H1 (cell line): ENCODE measurements at regions not wholly inside any gene's neighbourhood (a gene's known extent, or its start where the extent isn't known, plus 50 kb on each side); places are given as distances from the start of the nearest gene placed in this dataset.

ENCODE experiments used
- PHF8 ChIP-seq: fragments of 200-600 bp; sonication (generic); conservative IDR thresholded peaks from 2 replicates; pipeline ENCODE4 v1.7.1; 2012; ENCODE audit warnings: low read depth, mild to moderate bottlenecking, inconsistent platforms, low read length, moderate library complexity
- POLR2AphosphoS5 ChIP-seq: IDR thresholded peaks from 2 replicates; pipeline ENCODE4 v1.6.1; 2011; ENCODE audit warnings: low read depth, low read length
- RAD21 ChIP-seq, 2 experiments: IDR thresholded peaks in 1 of 2; conservative IDR thresholded peaks in 1 of 2; 2 replicates each; pipeline ENCODE4 v1.6.1; 2011; ENCODE audit warnings: low read depth in 2 of 2, low read length in 2 of 2, improper control_type of control experiment in 1 of 2, inconsistent platforms in 1 of 2, mild to moderate bottlenecking in 1 of 2, moderate library complexity in 1 of 2

GRCh38 chr11:106178361-106178760, 100.9 kb downstream of the AASDHPPT start (continued):
- no peak for TF ChIP-seq PHF8
- TF ChIP-seq POLR2AphosphoS5: no peak
- no peak for TF ChIP-seq RAD21 (IDR thresholded peaks at IDR 0.05 in 1 of 2, conservative IDR thresholded peaks at IDR 0.05 in 1 of 2; ENCODE audit: low read depth in 2 of 2, low read length in 2 of 2)
